SW 1271 (cell line): ENCODE measurements at regions not wholly inside any gene's neighbourhood (a gene's known extent, or its start where the extent isn't known, plus 50 kb on each side); places are given as distances from the start of the nearest gene placed in this dataset.
"Not testable (repeated sequence)": the region's sequence is repeated elsewhere in the genome, so short reads cannot be mapped to it uniquely, and the experiment has no call there.

Source experiments
- DNase-seq, 2 experiments: peaks; one replicate each; lab custom pipeline; 2025; lab: John Stamatoyannopoulos, UW

DNA sequence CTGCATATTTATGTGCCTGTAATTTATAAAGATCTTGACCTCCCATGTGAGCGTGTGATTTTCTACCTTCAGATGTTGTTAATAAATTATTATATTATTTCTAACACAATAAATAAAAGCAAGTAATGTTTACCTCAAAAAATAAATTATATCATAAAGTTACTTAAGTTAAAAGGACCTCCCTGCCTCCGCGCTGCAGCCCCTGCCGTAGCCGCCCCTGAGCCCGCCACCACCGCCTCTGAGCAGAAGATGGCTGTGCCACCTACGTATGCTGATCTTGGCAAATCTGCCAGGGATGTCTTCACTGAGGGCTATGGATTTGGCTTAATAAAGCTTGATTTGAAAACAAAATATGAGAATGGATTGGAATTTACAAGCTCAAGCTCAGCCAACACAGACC is 119.6 kb upstream of the BRWD3 start:
- no peak for DNase-seq

DNA sequence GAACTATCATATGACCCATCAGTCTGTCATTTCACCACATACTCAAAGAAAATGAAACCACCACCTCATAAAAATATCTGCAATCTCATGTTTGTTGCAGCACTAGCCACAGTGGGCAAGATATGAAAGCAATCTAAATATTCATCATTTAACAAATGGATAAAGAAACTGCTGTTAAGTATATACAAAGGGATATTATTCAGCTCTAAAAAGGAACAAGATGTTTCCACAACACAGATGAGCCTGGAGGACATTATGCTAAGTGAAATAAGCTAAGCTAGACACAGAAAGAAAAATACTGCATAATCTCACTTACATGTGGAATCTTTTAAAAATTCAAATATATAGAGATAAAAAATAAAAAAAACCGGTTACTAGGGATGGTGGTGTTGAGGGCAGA is 108.2 kb upstream of the BRWD3 start:
- DNase-seq, result no peak

DNA sequence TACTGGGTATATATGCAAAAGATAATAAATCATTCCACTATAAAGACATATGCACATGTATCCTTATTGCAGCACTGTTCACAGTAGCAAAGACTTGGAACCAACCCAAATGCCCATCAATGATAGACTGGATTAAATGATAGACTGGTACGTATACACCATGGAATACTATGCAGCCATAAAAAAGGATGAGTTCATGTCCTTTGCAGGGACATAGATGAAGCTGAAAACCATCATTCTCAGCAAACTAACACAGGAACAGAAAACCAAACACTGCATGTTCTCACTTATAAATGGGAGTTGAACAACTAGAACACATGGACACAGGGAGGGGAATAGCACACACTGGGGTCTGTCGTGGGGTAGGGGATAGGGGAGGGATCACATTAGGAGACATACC is 102.7 kb upstream of the BRWD3 start:
- not testable (repeated sequence) for DNase-seq

DNA sequence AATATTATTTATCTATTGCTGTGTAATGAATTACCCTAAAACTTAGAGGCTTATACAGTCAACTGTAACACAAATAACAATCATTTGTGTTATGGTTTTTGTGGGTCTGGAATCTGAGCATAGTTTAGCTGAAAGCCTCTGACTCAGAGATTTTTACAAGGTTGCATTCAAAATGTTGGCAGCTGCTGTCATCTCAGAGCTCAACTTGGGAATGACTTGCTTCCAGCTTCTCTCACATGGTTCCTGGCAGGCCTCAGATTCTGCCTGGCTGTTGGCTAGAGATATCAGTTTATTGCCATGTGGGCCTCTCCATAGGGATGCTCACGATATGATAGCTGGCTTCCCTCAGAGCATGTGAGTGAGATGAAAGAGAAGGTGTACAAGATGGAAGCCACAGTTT is 70.2 kb upstream of the BRWD3 start:
- no peak for DNase-seq

DNA sequence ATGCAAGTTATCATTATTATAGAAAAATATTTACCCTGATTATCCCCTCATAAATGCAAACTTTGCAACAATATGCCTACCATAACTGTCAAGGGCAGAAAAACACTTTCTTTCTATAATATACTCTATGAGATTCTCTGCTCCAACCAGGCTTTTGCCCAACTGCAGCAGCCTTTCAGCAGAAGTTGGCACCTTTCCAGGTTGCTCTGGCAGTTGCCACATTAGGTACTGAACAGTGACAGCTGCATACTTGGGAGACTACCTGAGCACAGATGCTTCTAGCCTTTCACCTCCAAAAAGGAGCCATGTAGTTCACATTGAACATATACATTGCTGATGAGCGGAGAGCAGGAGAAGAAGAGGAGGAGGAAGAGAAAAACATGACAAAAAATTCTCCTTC is 69.5 kb upstream of the BRWD3 start:
- no peak for DNase-seq

DNA sequence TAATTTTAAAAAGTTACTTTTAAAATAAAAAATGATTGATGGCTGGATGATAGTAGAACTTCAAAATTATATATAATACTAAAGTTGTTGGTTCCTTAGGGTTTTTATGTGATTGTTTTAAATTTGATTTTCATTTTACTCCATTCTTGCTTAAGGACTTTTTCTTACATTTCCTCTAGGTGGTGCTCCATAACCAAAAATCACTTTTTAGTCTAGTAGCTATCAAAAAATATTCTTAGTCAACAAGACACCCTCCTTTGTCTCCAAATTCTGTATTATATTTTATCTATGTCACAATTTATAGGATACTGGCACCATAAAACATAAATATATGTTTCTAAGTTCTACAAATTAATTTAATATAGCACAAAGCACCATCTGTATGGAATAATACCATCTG is 67.2 kb upstream of the BRWD3 start:
- DNase-seq, result peak in 1 of 2 experiments; percentile 0
